Mammary epithelial cell (primary cell): ENCODE measurements at regions not wholly inside any gene's neighbourhood (a gene's known extent, or its start where the extent isn't known, plus 50 kb on each side); places are given as distances from the start of the nearest gene placed in this dataset.

Experiments
- EZH2 ChIP-seq: IDR thresholded peaks from 2 replicates; pipeline ENCODE4 v1.6.1; 2012; ENCODE audit warnings: low read length, inconsistent platforms, borderline replicate concordance
- TF ChIP-seq, protein P1 (sequence below), 2 donors: IDR thresholded peaks in 1 of 2; conservative IDR thresholded peaks in 1 of 2; 2 replicates each; pipeline ENCODE4 v1.5.1; 2011 to 2012; ENCODE audit warnings: inconsistent platforms in 2 of 2, low read length in 2 of 2, mild to moderate bottlenecking in 2 of 2, control low read depth in 1 of 2, low read depth in 1 of 2; ENCODE audit not compliant: insufficient read depth in 1 of 2; ENCODE audit errors: extremely low read depth in 1 of 2

DNA sequence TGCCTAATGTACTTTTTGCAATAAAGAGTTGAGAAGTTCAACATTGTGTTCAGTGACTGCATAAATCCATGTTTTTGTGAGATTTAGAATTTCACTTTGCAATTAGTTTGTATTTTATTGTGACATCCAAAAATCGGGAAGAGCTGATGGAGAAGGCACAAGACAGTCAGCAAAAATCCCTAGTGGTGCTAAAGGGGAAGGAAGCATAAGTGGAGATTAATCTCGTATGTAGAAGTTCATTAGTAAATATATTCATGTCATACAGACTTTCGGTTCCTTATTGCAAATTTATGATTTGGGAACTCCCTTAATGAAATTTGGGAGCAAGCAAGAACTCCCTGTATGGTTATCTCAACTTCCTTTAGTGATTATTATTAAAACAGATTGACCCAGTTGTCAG is 57.8 kb upstream of the SLC39A8 start:
- TF ChIP-seq, protein P1, sequence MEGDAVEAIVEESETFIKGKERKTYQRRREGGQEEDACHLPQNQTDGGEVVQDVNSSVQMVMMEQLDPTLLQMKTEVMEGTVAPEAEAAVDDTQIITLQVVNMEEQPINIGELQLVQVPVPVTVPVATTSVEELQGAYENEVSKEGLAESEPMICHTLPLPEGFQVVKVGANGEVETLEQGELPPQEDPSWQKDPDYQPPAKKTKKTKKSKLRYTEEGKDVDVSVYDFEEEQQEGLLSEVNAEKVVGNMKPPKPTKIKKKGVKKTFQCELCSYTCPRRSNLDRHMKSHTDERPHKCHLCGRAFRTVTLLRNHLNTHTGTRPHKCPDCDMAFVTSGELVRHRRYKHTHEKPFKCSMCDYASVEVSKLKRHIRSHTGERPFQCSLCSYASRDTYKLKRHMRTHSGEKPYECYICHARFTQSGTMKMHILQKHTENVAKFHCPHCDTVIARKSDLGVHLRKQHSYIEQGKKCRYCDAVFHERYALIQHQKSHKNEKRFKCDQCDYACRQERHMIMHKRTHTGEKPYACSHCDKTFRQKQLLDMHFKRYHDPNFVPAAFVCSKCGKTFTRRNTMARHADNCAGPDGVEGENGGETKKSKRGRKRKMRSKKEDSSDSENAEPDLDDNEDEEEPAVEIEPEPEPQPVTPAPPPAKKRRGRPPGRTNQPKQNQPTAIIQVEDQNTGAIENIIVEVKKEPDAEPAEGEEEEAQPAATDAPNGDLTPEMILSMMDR (conservative IDR thresholded peaks at IDR 0.05 in 1 of 2, IDR thresholded peaks at IDR 0.05 in 1 of 2; ENCODE audit: extremely low read depth in 1 of 2, insufficient read depth in 1 of 2, low read depth in 1 of 2, low read length in 2 of 2) = no peak
- TF ChIP-seq EZH2 = no peak
